Hepatocyte (in vitro differentiated cells): ENCODE measurements at regions not wholly inside any gene's neighbourhood (a gene's known extent, or its start where the extent isn't known, plus 50 kb on each side); places are given as distances from the start of the nearest gene placed in this dataset.

Experiments used
- EZH2 ChIP-seq: fragments of 200-600 bp; sonication (generic); IDR thresholded peaks from 2 replicates; pipeline ENCODE4 v1.6.1; 2016; ENCODE audit warnings: antibody characterized with exemption, mild to moderate bottlenecking, borderline replicate concordance
- EZH2phosphoT487 ChIP-seq: fragments of 200-600 bp; sonication (generic); IDR thresholded peaks from one replicate; pipeline ENCODE4 v1.6.1; 2018; ENCODE audit warnings: antibody characterized with exemption, mild to moderate bottlenecking, low read depth, moderate library complexity; ENCODE audit not compliant: unreplicated experiment, severe bottlenecking
- TF ChIP-seq, protein P1 (sequence below): fragments of 200-600 bp; sonication (generic); IDR thresholded peaks from 2 replicates; pipeline ENCODE4 v1.5.1; 2016; ENCODE audit warnings: antibody characterized with exemption, mild to moderate bottlenecking; ENCODE audit not compliant: poor library complexity

DNA sequence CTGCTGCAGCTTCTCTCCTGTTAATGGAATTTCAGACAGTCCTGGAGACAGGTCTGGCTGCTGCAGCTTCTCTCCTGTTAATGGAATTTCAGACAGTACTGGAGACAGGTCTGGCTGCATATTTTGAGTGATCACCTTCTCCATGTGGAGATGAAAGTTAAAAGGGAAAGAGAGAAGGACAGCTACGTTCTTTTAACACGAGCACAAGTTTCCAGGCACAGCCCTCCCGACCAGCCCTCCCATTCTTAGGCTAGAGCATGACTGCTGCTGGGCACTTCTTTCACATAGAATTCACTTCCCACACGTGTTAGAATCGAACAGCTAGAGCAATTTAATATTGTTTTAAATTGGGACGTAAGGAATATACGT lies 133.3 kb upstream of the DMRT1 start:
- TF ChIP-seq, protein P1, sequence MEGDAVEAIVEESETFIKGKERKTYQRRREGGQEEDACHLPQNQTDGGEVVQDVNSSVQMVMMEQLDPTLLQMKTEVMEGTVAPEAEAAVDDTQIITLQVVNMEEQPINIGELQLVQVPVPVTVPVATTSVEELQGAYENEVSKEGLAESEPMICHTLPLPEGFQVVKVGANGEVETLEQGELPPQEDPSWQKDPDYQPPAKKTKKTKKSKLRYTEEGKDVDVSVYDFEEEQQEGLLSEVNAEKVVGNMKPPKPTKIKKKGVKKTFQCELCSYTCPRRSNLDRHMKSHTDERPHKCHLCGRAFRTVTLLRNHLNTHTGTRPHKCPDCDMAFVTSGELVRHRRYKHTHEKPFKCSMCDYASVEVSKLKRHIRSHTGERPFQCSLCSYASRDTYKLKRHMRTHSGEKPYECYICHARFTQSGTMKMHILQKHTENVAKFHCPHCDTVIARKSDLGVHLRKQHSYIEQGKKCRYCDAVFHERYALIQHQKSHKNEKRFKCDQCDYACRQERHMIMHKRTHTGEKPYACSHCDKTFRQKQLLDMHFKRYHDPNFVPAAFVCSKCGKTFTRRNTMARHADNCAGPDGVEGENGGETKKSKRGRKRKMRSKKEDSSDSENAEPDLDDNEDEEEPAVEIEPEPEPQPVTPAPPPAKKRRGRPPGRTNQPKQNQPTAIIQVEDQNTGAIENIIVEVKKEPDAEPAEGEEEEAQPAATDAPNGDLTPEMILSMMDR, result no peak
- TF ChIP-seq EZH2, result no peak
- TF ChIP-seq EZH2phosphoT487, result no peak
